HTR-8/SVneo (cell line): ENCODE measurements at regions not wholly inside any gene's neighbourhood (a gene's known extent, or its start where the extent isn't known, plus 50 kb on each side); places are given as distances from the start of the nearest gene placed in this dataset.
"Not testable (repeated sequence)": the region's sequence is repeated elsewhere in the genome, so short reads cannot be mapped to it uniquely, and the experiment has no call there.

Experiments
- DNase-seq: peaks from one replicate; pipeline ENCODE4 v3.0.0; 2011; ENCODE audit warnings: low spot score, mixed read lengths; ENCODE audit not compliant: insufficient read length
- FAIRE-seq: peaks from 2 replicates; lab custom pipeline; 2011; peaks lifted over from hg19 to GRCh38; lab: Jason Lieb, UNC

GRCh38 chr4:124167602-124168001 is 544.9 kb downstream of the ANKRD50 start:
- FAIRE-seq = no peak
- no peak for DNase-seq

- DNase-seq, FAIRE-seq: not testable (repeated sequence)
Observed at GRCh38 chr4:124169524-124169923, 543.0 kb downstream of the ANKRD50 start.

- FAIRE-seq = no peak
- no peak for DNase-seq
Observed at GRCh38 chr4:124173912-124174311, 538.6 kb downstream of the ANKRD50 start.

GRCh38 chr4:124177647-124178425 is 534.7 kb downstream of the ANKRD50 start:
- FAIRE-seq (no peak), DNase-seq (peak; percentile 19)

- FAIRE-seq = no peak
- DNase-seq = no peak
Observed at GRCh38 chr4:124178449-124179021, 534.0 kb downstream of the ANKRD50 start.

DNA sequence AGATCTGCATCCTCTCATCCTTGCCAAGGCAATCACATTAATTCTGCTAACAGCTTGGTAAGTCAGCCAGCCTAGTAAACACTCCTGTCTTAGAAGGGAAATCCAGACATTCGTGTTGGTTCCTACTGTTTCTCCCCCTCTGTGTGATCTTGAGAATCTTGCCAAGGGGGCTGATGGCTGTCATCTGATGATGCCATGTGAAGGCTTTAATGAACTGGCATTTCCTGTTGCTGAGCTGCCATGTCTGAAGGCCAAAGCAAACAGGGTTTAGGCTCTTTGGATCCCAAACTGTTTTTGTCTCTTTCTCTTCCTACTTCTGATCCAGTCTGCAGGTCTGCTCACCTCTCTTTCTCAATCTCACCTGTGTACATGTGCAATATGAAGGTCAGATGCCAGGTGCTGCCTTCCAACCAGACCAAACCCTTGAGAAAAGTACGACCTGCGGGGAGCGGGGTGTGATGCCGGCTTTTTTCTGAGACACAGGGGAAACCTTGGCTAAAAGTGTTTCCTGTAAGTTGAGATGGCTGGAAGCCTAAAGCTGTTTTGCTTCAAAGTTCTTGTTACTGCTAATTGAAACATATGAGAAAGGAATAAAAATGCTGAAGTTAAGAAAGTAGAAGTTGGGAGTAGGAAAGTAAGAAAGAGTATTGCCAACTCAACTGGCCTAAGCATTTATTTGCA is 532.9 kb downstream of the ANKRD50 start:
- no peak for DNase-seq
- FAIRE-seq = no peak

- FAIRE-seq (no peak), DNase-seq (no peak)
Observed at GRCh38 chr4:124181039-124181438, 531.5 kb downstream of the ANKRD50 start.

- peak; percentile 63 for FAIRE-seq
- DNase-seq = no peak
Observed at GRCh38 chr4:124183231-124183630, 529.3 kb downstream of the ANKRD50 start.

DNA sequence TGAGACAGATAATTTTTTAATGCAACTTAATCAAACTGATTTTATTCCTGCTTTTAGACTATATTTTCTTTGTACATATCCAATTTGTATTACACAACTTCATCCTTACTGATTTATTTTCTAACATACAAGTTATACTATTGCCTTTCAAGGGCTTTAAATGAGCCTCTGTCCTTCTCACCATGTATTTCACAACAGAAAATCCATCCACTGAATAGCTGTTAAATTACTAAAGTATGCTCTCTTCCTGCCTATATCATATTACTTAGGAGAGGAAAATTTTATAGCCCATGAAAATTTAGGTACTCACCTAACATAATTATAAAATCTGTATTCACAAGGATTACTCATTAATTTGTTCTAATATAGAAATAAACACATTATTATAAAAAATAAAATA is 528.6 kb downstream of the ANKRD50 start:
- FAIRE-seq = no peak
- no peak for DNase-seq

DNA sequence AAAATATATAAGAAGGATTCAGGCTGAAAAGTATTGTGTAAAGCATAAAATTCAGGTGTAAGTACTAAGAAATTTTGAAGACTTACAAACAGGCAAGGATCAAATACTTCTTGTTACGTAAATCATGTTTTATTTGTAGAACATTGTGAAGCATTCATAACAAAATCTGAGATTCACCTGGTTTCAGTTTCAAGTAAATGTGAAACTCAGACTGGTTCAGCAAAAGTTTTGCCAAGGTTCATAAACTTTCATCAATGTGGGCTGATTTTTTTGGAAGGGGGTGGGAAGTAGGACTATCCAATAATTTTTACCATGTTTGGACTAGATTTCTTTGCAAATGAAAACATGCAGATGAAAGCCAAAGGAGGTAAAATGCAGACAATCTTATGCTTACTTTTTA is 527.7 kb downstream of the ANKRD50 start:
- FAIRE-seq = no peak
- no peak for DNase-seq

- no peak for DNase-seq
- no peak for FAIRE-seq
Observed at GRCh38 chr4:124188595-124188994, 523.9 kb downstream of the ANKRD50 start.

GRCh38 chr4:124189545-124189944 is 523.0 kb downstream of the ANKRD50 start:
- no peak for FAIRE-seq
- no peak for DNase-seq

- DNase-seq (no peak), FAIRE-seq (no peak)
Observed at GRCh38 chr4:124191329-124191728, 521.2 kb downstream of the ANKRD50 start.

GRCh38 chr4:124192544-124192943 is 520.0 kb downstream of the ANKRD50 start:
- DNase-seq = no peak
- no peak for FAIRE-seq

GRCh38 chr4:124199185-124199584 is 513.3 kb downstream of the ANKRD50 start:
- DNase-seq (no peak), FAIRE-seq (no peak)

- DNase-seq = no peak
- no peak for FAIRE-seq
Observed at GRCh38 chr4:124199755-124200154, 512.8 kb downstream of the ANKRD50 start.

DNA sequence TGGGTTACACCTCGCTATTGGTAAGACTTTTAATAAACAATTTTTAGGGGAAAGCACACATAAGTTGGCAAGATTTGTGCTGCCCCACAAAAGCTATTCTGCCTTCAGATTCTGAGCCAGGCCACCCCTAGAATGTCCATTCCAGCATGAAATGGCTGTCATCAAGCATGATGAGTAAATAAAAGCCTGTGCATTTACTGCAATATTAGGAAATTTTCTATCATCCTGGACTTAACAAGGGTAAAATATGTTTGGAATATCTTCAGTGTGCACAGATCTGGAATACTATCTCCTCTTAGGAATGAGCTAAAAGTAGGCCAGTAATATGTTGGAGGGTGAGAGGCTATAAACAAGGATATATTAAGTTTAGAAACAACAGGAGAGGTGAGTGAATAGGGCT is 510.9 kb downstream of the ANKRD50 start:
- FAIRE-seq = no peak
- no peak for DNase-seq

DNA sequence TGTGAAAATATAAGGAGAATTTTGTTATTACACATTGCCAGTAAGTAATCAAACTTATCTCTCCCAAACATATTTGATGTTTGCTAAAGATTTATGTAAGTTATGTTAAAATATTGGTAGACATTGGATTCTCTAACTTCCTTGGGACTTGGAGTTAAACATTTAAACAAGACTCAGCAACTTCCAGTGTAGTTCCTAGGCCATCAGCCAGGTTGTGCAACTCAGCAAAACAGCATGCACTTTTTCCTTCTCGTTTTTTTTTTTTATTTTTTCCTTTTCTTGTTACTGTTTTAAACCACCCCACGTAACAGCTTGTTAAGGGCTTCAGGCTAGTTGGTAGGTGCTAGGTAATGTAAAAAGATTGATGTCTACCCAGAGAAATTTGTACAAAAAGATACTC is 510.4 kb downstream of the ANKRD50 start:
- DNase-seq (no peak), FAIRE-seq (no peak)

- FAIRE-seq (no peak), DNase-seq (peak; percentile 5)
Observed at GRCh38 chr4:124203613-124204238, 508.8 kb downstream of the ANKRD50 start.

DNA sequence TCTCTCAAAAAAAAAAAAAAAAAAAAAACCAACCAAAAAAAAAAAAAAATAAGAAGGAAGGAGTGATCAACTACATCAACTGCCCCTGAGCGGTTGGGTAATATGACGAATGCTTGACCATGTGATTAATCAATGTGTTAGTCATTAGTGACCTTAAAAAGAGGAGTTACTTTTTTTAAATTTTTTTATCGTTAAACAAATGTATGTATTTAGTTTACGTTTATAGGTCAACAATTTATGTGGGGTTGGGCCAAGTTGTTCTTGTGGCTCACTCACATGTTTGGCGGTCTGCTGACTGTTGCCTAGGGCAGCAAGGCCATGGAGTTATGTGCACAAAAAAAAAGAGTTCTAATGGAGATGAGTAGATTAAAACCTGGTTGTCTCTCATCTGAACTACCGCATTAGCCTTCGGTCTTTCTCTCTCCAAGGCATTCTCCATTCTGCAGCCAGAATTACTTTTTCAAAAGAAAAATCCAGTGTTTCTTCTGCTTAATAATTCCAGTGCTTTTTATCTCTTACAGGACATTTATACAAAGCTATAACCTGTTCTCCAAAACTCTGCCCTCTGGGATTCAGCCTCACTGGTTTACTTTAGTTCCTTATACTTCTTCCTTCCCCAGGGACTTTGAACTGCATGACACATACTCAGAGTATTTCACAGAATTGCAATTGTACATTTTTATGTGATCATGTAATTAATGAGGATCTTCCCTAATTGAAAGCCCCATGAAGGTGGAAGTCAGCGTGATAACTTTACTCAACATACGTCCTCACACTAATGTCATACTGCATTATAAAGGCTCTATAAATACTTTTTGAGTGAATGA is 505.5 kb downstream of the ANKRD50 start:
- FAIRE-seq (no peak), DNase-seq (no peak)
